ENCODE measurements at regions not wholly inside any gene's neighbourhood (a gene's known extent, or its start where the extent isn't known, plus 50 kb on each side); places are given as distances from the start of the nearest gene placed in this dataset.

DNA sequence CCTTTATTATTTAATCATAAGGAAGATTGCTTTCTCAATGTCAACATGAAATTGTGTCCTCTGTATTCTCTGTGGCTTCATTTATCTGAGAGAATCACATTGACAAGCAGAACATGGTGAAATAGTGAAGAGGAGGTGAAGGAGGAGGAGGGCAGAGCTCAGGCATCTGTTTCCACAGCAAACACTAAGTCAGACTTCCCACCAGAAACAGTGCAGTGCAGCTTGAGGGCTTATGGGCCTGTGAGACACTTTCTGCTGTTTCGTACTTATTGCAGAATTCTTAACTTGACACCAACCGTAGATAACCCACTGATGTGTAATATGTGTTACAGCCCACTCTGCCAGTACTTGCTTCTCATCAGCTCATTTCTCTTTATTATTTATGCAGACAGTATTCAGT lies 386.3 kb downstream of the DIRAS2 start:
- H3K27me3 ChIP-seq (ENCODE audit: insufficient read depth, low read length) = no peaks in the 10 kb centered on the region
- TF ChIP-seq, protein P1, sequence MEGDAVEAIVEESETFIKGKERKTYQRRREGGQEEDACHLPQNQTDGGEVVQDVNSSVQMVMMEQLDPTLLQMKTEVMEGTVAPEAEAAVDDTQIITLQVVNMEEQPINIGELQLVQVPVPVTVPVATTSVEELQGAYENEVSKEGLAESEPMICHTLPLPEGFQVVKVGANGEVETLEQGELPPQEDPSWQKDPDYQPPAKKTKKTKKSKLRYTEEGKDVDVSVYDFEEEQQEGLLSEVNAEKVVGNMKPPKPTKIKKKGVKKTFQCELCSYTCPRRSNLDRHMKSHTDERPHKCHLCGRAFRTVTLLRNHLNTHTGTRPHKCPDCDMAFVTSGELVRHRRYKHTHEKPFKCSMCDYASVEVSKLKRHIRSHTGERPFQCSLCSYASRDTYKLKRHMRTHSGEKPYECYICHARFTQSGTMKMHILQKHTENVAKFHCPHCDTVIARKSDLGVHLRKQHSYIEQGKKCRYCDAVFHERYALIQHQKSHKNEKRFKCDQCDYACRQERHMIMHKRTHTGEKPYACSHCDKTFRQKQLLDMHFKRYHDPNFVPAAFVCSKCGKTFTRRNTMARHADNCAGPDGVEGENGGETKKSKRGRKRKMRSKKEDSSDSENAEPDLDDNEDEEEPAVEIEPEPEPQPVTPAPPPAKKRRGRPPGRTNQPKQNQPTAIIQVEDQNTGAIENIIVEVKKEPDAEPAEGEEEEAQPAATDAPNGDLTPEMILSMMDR (IDR thresholded peaks at IDR 0.05; ENCODE audit: extremely low read depth, low read depth, low read length) = no peak
- no peak overlapping the region for H3K4me2 ChIP-seq (ENCODE audit: insufficient read depth, low read length)
- no peaks in the 10 kb centered on the region for H3K4me1 ChIP-seq (ENCODE audit: insufficient read depth, low read length)
- no peaks in the 10 kb centered on the region for H3K9me3 ChIP-seq (ENCODE audit: low read depth, low read length)
- no peak for DNase-seq (ENCODE audit: insufficient read length, low spot score, missing footprints)
- no peak overlapping the region for H3K4me3 ChIP-seq (ENCODE audit: insufficient read depth, low read length)
- no peak overlapping the region for H2AFZ ChIP-seq (ENCODE audit: low read length)
- H3K36me3 ChIP-seq (ENCODE audit: insufficient read depth, low read length) = no peaks in the 10 kb centered on the region
- no peak overlapping the region for H3K27ac ChIP-seq (ENCODE audit: low read depth, low read length)
- H4K20me1 ChIP-seq (ENCODE audit: insufficient read depth, low read length) = no peaks in the 10 kb centered on the region
- no peaks in the 10 kb centered on the region for H3K79me2 ChIP-seq (ENCODE audit: insufficient read depth, low read length)

DNA sequence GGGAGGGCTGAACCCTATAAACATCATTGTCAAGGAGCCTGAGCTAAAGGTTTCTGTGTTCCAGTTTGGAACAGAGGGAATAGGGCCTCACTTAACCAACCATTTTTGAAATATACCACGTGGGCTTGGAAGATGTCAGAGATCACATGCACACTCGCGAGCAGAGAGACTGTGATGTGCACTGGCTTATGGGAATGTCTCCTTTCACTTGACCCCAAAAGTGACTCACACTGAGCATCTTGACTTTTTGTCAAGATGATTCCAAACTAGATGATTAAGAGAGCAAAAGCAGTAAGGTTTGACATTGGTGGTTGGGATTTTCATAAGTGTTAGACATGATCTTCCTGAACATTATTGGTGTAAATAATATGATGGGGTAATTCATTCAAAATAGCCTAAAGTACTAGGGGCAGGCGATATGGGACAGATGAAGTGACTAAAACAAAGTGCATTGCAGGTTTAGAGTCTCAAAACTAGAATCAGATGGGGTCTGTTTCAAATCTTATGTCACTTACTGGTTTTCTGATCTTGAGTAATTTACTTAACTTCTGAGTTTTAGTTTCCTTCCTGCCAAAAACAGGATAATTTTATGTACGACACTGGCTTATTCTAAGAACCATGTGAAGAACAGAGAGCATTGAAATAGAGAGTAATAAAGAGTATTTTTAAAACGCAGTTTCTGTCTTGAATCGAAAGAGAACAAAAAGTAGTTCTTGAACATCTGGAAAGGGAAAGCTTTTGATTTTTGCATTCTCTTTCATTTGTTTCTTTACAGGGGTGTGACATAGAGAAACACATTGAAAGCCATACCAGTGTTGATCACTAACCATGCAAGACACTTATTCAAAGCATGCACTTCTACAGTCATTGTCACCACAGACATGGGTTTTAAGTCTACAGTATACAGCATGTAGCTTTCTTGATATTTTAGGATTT lies 383.0 kb downstream of the DIRAS2 start:
- no peak overlapping the region for H2AFZ ChIP-seq (ENCODE audit: low read length)
- no peaks in the 10 kb centered on the region for H3K27me3 ChIP-seq (ENCODE audit: insufficient read depth, low read length)
- H3K4me1 ChIP-seq (ENCODE audit: insufficient read depth, low read length) = no peaks in the 10 kb centered on the region
- H3K79me2 ChIP-seq (ENCODE audit: insufficient read depth, low read length) = no peaks in the 10 kb centered on the region
- H3K9me3 ChIP-seq (ENCODE audit: low read depth, low read length) = no peaks in the 10 kb centered on the region
- TF ChIP-seq, protein P1 (IDR thresholded peaks at IDR 0.05; ENCODE audit: extremely low read depth, low read depth, low read length) = no peak
- H4K20me1 ChIP-seq (ENCODE audit: insufficient read depth, low read length) = no peaks in the 10 kb centered on the region
- no peak overlapping the region for H3K4me2 ChIP-seq (ENCODE audit: insufficient read depth, low read length)
- no peak overlapping the region for H3K4me3 ChIP-seq (ENCODE audit: insufficient read depth, low read length)
- H3K36me3 ChIP-seq (ENCODE audit: insufficient read depth, low read length) = no peaks in the 10 kb centered on the region
- H3K27ac ChIP-seq (ENCODE audit: low read depth, low read length) = no peak overlapping the region
- DNase-seq (ENCODE audit: insufficient read length, low spot score, missing footprints) = no peak

DNA sequence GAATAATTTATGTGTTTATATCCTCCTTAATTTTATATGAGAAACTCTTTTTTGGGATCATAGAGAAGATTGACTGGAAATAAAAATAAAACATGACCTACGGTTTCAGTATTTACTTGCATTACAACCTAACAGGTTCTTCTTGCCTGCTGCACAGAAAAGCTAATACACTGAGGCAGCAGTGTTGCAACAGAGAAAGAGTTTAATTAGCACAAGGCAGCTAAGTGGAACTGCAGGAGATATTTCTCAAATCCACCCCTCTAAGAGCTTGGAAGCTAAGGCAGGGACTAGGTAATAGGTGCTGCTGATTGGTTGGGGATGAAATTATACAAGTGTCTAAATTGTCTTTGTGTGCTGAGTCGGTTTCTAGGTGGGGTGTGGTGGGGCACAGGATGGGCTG lies 380.9 kb downstream of the DIRAS2 start:
- H4K20me1 ChIP-seq (ENCODE audit: insufficient read depth, low read length) = no peaks in the 10 kb centered on the region
- H3K79me2 ChIP-seq (ENCODE audit: insufficient read depth, low read length) = no peaks in the 10 kb centered on the region
- H3K4me2 ChIP-seq (ENCODE audit: insufficient read depth, low read length) = no peak overlapping the region
- no peaks in the 10 kb centered on the region for H3K27me3 ChIP-seq (ENCODE audit: insufficient read depth, low read length)
- H3K9me3 ChIP-seq (ENCODE audit: low read depth, low read length) = no peaks in the 10 kb centered on the region
- no peak overlapping the region for H3K4me3 ChIP-seq (ENCODE audit: insufficient read depth, low read length)
- no peak overlapping the region for H3K27ac ChIP-seq (ENCODE audit: low read depth, low read length)
- no peaks in the 10 kb centered on the region for H3K4me1 ChIP-seq (ENCODE audit: insufficient read depth, low read length)
- TF ChIP-seq, protein P1 (IDR thresholded peaks at IDR 0.05; ENCODE audit: extremely low read depth, low read depth, low read length) = no peak
- no peak for DNase-seq (ENCODE audit: insufficient read length, low spot score, missing footprints)
- H2AFZ ChIP-seq (ENCODE audit: low read length) = no peak overlapping the region
- no peaks in the 10 kb centered on the region for H3K36me3 ChIP-seq (ENCODE audit: insufficient read depth, low read length)

DNA sequence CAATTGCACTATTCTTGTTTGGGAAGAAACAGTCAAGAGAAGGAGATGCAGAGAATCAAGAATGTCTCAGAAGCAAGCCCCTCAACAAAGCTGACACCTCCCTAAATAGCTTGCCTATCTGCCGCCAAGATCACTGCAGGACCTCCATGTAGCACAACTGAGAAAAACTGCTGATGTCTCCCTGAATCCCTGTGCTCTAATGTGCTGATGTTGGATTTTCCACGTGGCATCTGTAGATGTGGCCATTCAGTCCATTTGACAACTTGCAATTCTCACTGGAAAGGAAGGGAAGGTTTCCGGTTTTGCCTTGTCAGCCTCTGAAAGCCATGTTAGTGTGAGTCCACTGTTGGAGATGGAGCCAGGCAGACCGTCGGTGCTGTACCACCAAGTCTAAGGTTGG lies 374.0 kb downstream of the DIRAS2 start:
- no peaks in the 10 kb centered on the region for H3K79me2 ChIP-seq (ENCODE audit: insufficient read depth, low read length)
- H3K27me3 ChIP-seq (ENCODE audit: insufficient read depth, low read length) = no peaks in the 10 kb centered on the region
- TF ChIP-seq, protein P1 (IDR thresholded peaks at IDR 0.05; ENCODE audit: extremely low read depth, low read depth, low read length) = no peak
- no peaks in the 10 kb centered on the region for H3K9me3 ChIP-seq (ENCODE audit: low read depth, low read length)
- no peak for DNase-seq (ENCODE audit: insufficient read length, low spot score, missing footprints)
- H3K4me2 ChIP-seq (ENCODE audit: insufficient read depth, low read length) = no peak overlapping the region
- H2AFZ ChIP-seq (ENCODE audit: low read length) = no peak overlapping the region
- H4K20me1 ChIP-seq (ENCODE audit: insufficient read depth, low read length) = no peaks in the 10 kb centered on the region
- H3K36me3 ChIP-seq (ENCODE audit: insufficient read depth, low read length) = no peaks in the 10 kb centered on the region
- H3K4me3 ChIP-seq (ENCODE audit: insufficient read depth, low read length) = no peak overlapping the region
- H3K27ac ChIP-seq (ENCODE audit: low read depth, low read length) = no peak overlapping the region
- no peaks in the 10 kb centered on the region for H3K4me1 ChIP-seq (ENCODE audit: insufficient read depth, low read length)
